ENCODE measurements at regions not wholly inside any gene's neighbourhood (a gene's known extent, or its start where the extent isn't known, plus 50 kb on each side); places are given as distances from the start of the nearest gene placed in this dataset.

- Histone ChIP-seq H3K9me1 (replicated peaks; ENCODE audit: control insufficient read depth, extremely low read depth, insufficient read depth, low read length) (no peaks in the 10 kb centered on the region), H3K9me3 (replicated peaks; ENCODE audit: control insufficient read depth, insufficient read depth, low read length) (no peaks in the 10 kb centered on the region), H2AFZ (ENCODE audit: low read depth, low read length) (no peak overlapping the region), H3K9ac (replicated peaks; ENCODE audit: extremely low read depth, insufficient read depth, low read length) (no peak overlapping the region), H3K36me3 (ENCODE audit: control insufficient read depth in 2 of 2, extremely low read depth in 1 of 2, insufficient read depth in 2 of 2, low read length in 2 of 2) (no peaks in the 10 kb centered on the region), H3K79me2 (ENCODE audit: control insufficient read depth, insufficient read depth, low read length) (no peaks in the 10 kb centered on the region), H3K27ac (ENCODE audit: insufficient read depth, low read depth, low read length) (no peak overlapping the region), H3K27me3 (ENCODE audit: control insufficient read depth in 2 of 2, insufficient read depth in 2 of 2, low read length in 2 of 2) (peaks cover 0 to 7% of the 10 kb centered on the region in 2 experiments), H3K4me1 (ENCODE audit: control insufficient read depth, extremely low read depth, insufficient read depth, low read length) (peaks cover 10% of the 10 kb centered on the region), H3K4me2 (ENCODE audit: insufficient read depth, low read length) (no peak overlapping the region), H4K20me1 (replicated peaks; ENCODE audit: control insufficient read depth, extremely low read depth, insufficient read depth, low read length) (no peaks in the 10 kb centered on the region), H3K4me3 (replicated peaks in 1 of 3; ENCODE audit: insufficient read depth in 1 of 3, low read depth in 1 of 3, low read length in 3 of 3) (no peak overlapping the region)
- no peak for DNase-seq (ENCODE audit: low read depth, low spot score)
- ChIA-PET POLR2A (no interaction called here), CTCF (interaction anchor here (1.6 kb wide), 1 partner anchor 12 kb away, joined by 4 read pairs; no protein-coding TSS in a partner anchor)
- no TSS peak for BruUV-seq (replicated peaks)
- TF ChIP-seq EZH2 (IDR thresholded peaks at IDR 0.05; ENCODE audit: borderline replicate concordance, low read depth, low read length, severe bottlenecking): no peak
- TF ChIP-seq CTCF (IDR thresholded peaks at IDR 0.05; ENCODE audit: extremely low read depth in 1 of 2, insufficient read depth in 1 of 2, low read depth in 1 of 2, low read length in 2 of 2): no peak
- no peak for TF ChIP-seq JUN (IDR thresholded peaks at IDR 0.05; ENCODE audit: borderline replicate concordance, insufficient read depth, insufficient read length, low read depth)
- no peak for TF ChIP-seq GATA2 (IDR thresholded peaks at IDR 0.05; ENCODE audit: insufficient read depth, insufficient read length, low read depth, low read length)
- TF ChIP-seq POLR2A (IDR thresholded peaks at IDR 0.05; ENCODE audit: low read depth, low read length): no peak
- TF ChIP-seq, protein P1, sequence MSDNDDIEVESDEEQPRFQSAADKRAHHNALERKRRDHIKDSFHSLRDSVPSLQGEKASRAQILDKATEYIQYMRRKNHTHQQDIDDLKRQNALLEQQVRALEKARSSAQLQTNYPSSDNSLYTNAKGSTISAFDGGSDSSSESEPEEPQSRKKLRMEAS (IDR thresholded peaks at IDR 0.05; ENCODE audit: insufficient read depth, insufficient read length): no peak
- no peak for TF ChIP-seq FOS (IDR thresholded peaks at IDR 0.05; ENCODE audit: borderline replicate concordance, insufficient read depth, low read length)
- no peak for TF ChIP-seq MYC (IDR thresholded peaks at IDR 0.05; ENCODE audit: low read depth, low read length)
- TF ChIP-seq POLR2AphosphoS5 (IDR thresholded peaks at IDR 0.05; ENCODE audit: insufficient read depth, low read depth, low read length): no peak
- intact Hi-C loops (cut with micrococcal nuclease): loop anchor here (2.0 kb wide), 1 partner anchor 35 kb away; no protein-coding TSS in a partner anchor
- peak; percentile 63 for FAIRE-seq
- dilution Hi-C loops (cut with MboI; ENCODE audit: extremely low pct_ligation_motif_present, low sequenced_read_pairs): no loop called here
Observed at GRCh38 chrX:16023790-16024734, 99.3 kb upstream of the GRPR start.
